ENCODE measurements at regions not wholly inside any gene's neighbourhood (a gene's known extent, or its start where the extent isn't known, plus 50 kb on each side); places are given as distances from the start of the nearest gene placed in this dataset.

GRCh38 chr7:156234666-156235494 is 405.7 kb upstream of the RNF32 start:
- no peaks in the 10 kb centered on the region for H3K79me2 ChIP-seq (ENCODE audit: control insufficient read depth, insufficient read depth, low read length)
- no peaks in the 10 kb centered on the region for H3K9me1 ChIP-seq (replicated peaks; ENCODE audit: control insufficient read depth, extremely low read depth, insufficient read depth, low read length)
- no peak overlapping the region for H3K27ac ChIP-seq (ENCODE audit: insufficient read depth, low read depth, low read length)
- FAIRE-seq (no peak), DNase-seq (ENCODE audit: low read depth, low spot score) (no peak)
- H3K27me3 ChIP-seq (ENCODE audit: control insufficient read depth in 2 of 2, insufficient read depth in 2 of 2, low read length in 2 of 2): no peaks in the 10 kb centered on the region
- intact Hi-C loops (cut with micrococcal nuclease) (no loop called here), dilution Hi-C loops (cut with MboI; ENCODE audit: extremely low pct_ligation_motif_present, low sequenced_read_pairs) (no loop called here)
- H3K9me3 ChIP-seq (replicated peaks; ENCODE audit: control insufficient read depth, insufficient read depth, low read length): no peaks in the 10 kb centered on the region
- no peak for TF ChIP-seq POLR2AphosphoS5 (IDR thresholded peaks at IDR 0.05; ENCODE audit: insufficient read depth, low read depth, low read length)
- TF ChIP-seq CTCF (IDR thresholded peaks at IDR 0.05; ENCODE audit: extremely low read depth in 1 of 2, insufficient read depth in 1 of 2, low read depth in 1 of 2, low read length in 2 of 2): no peak
- no peak for TF ChIP-seq POLR2A (IDR thresholded peaks at IDR 0.05; ENCODE audit: low read depth, low read length)
- TF ChIP-seq MAX (IDR thresholded peaks at IDR 0.05; ENCODE audit: insufficient read depth, insufficient read length): no peak
- TF ChIP-seq EZH2 (IDR thresholded peaks at IDR 0.05; ENCODE audit: borderline replicate concordance, low read depth, low read length, severe bottlenecking): no peak
- no peak for TF ChIP-seq FOS (IDR thresholded peaks at IDR 0.05; ENCODE audit: borderline replicate concordance, insufficient read depth, low read length)
- TF ChIP-seq GATA2 (IDR thresholded peaks at IDR 0.05; ENCODE audit: insufficient read depth, insufficient read length, low read depth, low read length): no peak
- no peak for TF ChIP-seq MYC (IDR thresholded peaks at IDR 0.05; ENCODE audit: low read depth, low read length)
- no peak for TF ChIP-seq JUN (IDR thresholded peaks at IDR 0.05; ENCODE audit: borderline replicate concordance, insufficient read depth, insufficient read length, low read depth)
- BruUV-seq (replicated peaks): no TSS peak
- H3K4me1 ChIP-seq (ENCODE audit: control insufficient read depth, extremely low read depth, insufficient read depth, low read length): no peaks in the 10 kb centered on the region
- H2AFZ ChIP-seq (ENCODE audit: low read depth, low read length): no peak overlapping the region
- H3K36me3 ChIP-seq (ENCODE audit: control insufficient read depth in 2 of 2, extremely low read depth in 1 of 2, insufficient read depth in 2 of 2, low read length in 2 of 2): no peaks in the 10 kb centered on the region
- no peak overlapping the region for H3K4me3 ChIP-seq (replicated peaks in 1 of 3; ENCODE audit: insufficient read depth in 1 of 3, low read depth in 1 of 3, low read length in 3 of 3)
- POLR2A ChIA-PET: no interaction called here
- H4K20me1 ChIP-seq (replicated peaks; ENCODE audit: control insufficient read depth, extremely low read depth, insufficient read depth, low read length): no peaks in the 10 kb centered on the region
- CTCF ChIA-PET: no interaction called here
- no peak overlapping the region for H3K4me2 ChIP-seq (ENCODE audit: insufficient read depth, low read length)
- no peak overlapping the region for H3K9ac ChIP-seq (replicated peaks; ENCODE audit: extremely low read depth, insufficient read depth, low read length)
